ENCODE measurements at regions not wholly inside any gene's neighbourhood (a gene's known extent, or its start where the extent isn't known, plus 50 kb on each side); places are given as distances from the start of the nearest gene placed in this dataset.

GRCh38 chr1:216925962-216926625, 202.9 kb upstream of the ESRRG start:
- ATAC-seq (no peak), FAIRE-seq (no peak), DNase-seq (ENCODE audit: low read depth, low spot score) (no peak)
- ChIA-PET SMC1A (ENCODE audit: uncharacterized antibody, unreplicated experiment) (interaction anchor here (1.4 kb wide), 1 partner anchor 8 kb away, joined by 6 read pairs; no protein-coding TSS in a partner anchor), CTCF (interaction anchor here (0.6 kb wide), 2 partner anchors 171 to 614 kb away, joined by 3 read pairs; no protein-coding TSS in a partner anchor), RAD21 (ENCODE audit: unreplicated experiment) (no interaction called here), POLR2A (interaction anchor here (0.7 kb wide), 1 partner anchor 62 kb away, joined by 4 read pairs; no protein-coding TSS in a partner anchor)
- H3K27ac ChIP-seq (ENCODE audit: control insufficient read depth, insufficient read depth), result no peak overlapping the region
- no peak for TF ChIP-seq EED (IDR thresholded peaks at IDR 0.05; ENCODE audit: low read depth)
- no peak for TF ChIP-seq TARDBP (IDR thresholded peaks at IDR 0.05; ENCODE audit: borderline replicate concordance)
- no peak for TF ChIP-seq ZNF622 (IDR thresholded peaks at IDR 0.05)
- no peak for TF ChIP-seq CHD1 (IDR thresholded peaks at IDR 0.05; ENCODE audit: low read depth, low read length)
- no peak for TF ChIP-seq ZSCAN29 (IDR thresholded peaks at IDR 0.05)
- no peak for TF ChIP-seq POU2F2 (IDR thresholded peaks at IDR 0.05; ENCODE audit: borderline replicate concordance, low read depth, low read length)
- TF ChIP-seq SIX5 (IDR thresholded peaks at IDR 0.05; ENCODE audit: low read depth, low read length, severe bottlenecking), result no peak
- TF ChIP-seq TCF7 (IDR thresholded peaks at IDR 0.05; ENCODE audit: borderline replicate concordance), result no peak
- TF ChIP-seq IRF4 (IDR thresholded peaks at IDR 0.05; ENCODE audit: low read depth, low read length), result no peak
- no peak for TF ChIP-seq SUZ12 (IDR thresholded peaks at IDR 0.05; ENCODE audit: unreplicated experiment)
- TF ChIP-seq BCLAF1 (IDR thresholded peaks at IDR 0.05), result no peak
- no peak for TF ChIP-seq EGR1 (IDR thresholded peaks at IDR 0.05; ENCODE audit: borderline replicate concordance in 1 of 2, low read depth in 2 of 2, low read length in 2 of 2)
- no peak for TF ChIP-seq SKIL (IDR thresholded peaks at IDR 0.05; ENCODE audit: low read depth, poor library complexity, severe bottlenecking)
- TF ChIP-seq CTCF (IDR thresholded peaks at IDR 0.05 in 2 of 3, conservative IDR thresholded peaks at IDR 0.05 in 1 of 3; ENCODE audit: control insufficient read depth in 2 of 3, extremely low read depth in 1 of 3, insufficient read depth in 1 of 3, low read depth in 3 of 3, low read length in 3 of 3), result no peak
- no peak for TF ChIP-seq RELB (IDR thresholded peaks at IDR 0.05; ENCODE audit: low read depth)
- no peaks in the 10 kb centered on the region for H3K4me1 ChIP-seq (ENCODE audit: control insufficient read depth, insufficient read depth, low read length)
- no TSS peak for BruUV-seq (replicated peaks)
- H3K4me3 ChIP-seq, result no peak overlapping the region
- H3K27me3 ChIP-seq (replicated peaks in 1 of 2; ENCODE audit: control insufficient read depth in 2 of 2, insufficient read depth in 2 of 2, low read length in 1 of 2), result no peaks in the 10 kb centered on the region
- no peaks in the 10 kb centered on the region for H3K79me2 ChIP-seq (ENCODE audit: control insufficient read depth, insufficient read depth, low read length)
- H3K36me3 ChIP-seq (ENCODE audit: control insufficient read depth in 2 of 2, insufficient read depth in 2 of 2, low read length in 1 of 2), result no peaks in the 10 kb centered on the region
- intact Hi-C loops (cut with micrococcal nuclease; ENCODE audit: unreplicated experiment) (no loop called here), in situ Hi-C loops (cut with MboI) (no loop called here)
- H3K9me3 ChIP-seq (replicated peaks; ENCODE audit: control insufficient read depth, insufficient read depth, low read length), result no peaks in the 10 kb centered on the region
- no peak overlapping the region for H3K4me2 ChIP-seq (ENCODE audit: control insufficient read depth, insufficient read depth)
- WGBS (ENCODE audit: insufficient coverage, insufficient replicate concordance, low lambda C conversion rate, missing lambda C conversion rate), result 14% methylated on average over 7 of the region's 7 CpGs
- H2AFZ ChIP-seq (ENCODE audit: control insufficient read depth, low read depth, low read length), result no peak overlapping the region
- no peak overlapping the region for H3K9ac ChIP-seq (ENCODE audit: control insufficient read depth, insufficient read depth, low read length)
- H4K20me1 ChIP-seq (ENCODE audit: control insufficient read depth, insufficient read depth), result no peaks in the 10 kb centered on the region

Data from GM12878 (cell line).